Mucosa of descending colon (tissue), 3 donors: ENCODE measurements at regions not wholly inside any gene's neighbourhood (a gene's known extent, or its start where the extent isn't known, plus 50 kb on each side); places are given as distances from the start of the nearest gene placed in this dataset.

ENCODE experiments used
- ATAC-seq: fragments of 200-7000 bp; cut with Tn5 transposase; one replicate; pipeline ENCODE4 v1.9.1; 2020; ENCODE audit warnings: mild to moderate bottlenecking, moderate library complexity
- DNase-seq, 3 donors: peaks; one replicate each; pipeline ENCODE4 v3.0.0-alpha.2; 2020
- H3K36me3 ChIP-seq: fragments of 200-600 bp; one replicate; pipeline ENCODE4 v1.8.0; 2021; ENCODE audit warnings: low read depth, mild to moderate bottlenecking
- H3K4me1 ChIP-seq: fragments of 200-600 bp; one replicate; pipeline ENCODE4 v1.8.0; 2021; ENCODE audit warnings: low read depth, mild to moderate bottlenecking
- H3K4me3 ChIP-seq: fragments of 200-600 bp; one replicate; pipeline ENCODE4 v1.8.0; 2021; ENCODE audit warnings: mild to moderate bottlenecking
- H3K9me3 ChIP-seq: fragments of 200-600 bp; one replicate; pipeline ENCODE4 v1.8.0; 2021; ENCODE audit warnings: mild to moderate bottlenecking
- CTCF ChIP-seq: fragments of 200-600 bp; IDR thresholded peaks from one replicate; pipeline ENCODE4 v1.8.0; 2022; ENCODE audit warnings: antibody characterized with exemption, mild to moderate bottlenecking
- intact Hi-C, 2 donors: fragments of 100-400 bp; cut with DNase I in 1 of 2; cut with micrococcal nuclease in 1 of 2; formaldehyde crosslinking; loops; one replicate each; pipeline versions ENCODE4 v1.11.0 to v1.11.1; 2022; cut with DNase I, micrococcal nuclease
- donor health status: DM: no; HTN: no; CAD: no; lungs with moderate emphysema.
- donor health status: DM: no; HTN: no; CAD: no.
- donor health status: DM: no; HTN: yes; CAD: no.

GRCh38 chr12:107454109-107454830 lies 231.3 kb upstream of the PWP1 start:
- no peak overlapping the region for H3K4me3 ChIP-seq
- no peak for DNase-seq
- intact Hi-C loops, result no loop called here
- no peak for TF ChIP-seq CTCF
- ATAC-seq, result no peak
- H3K9me3 ChIP-seq, result no peaks in the 10 kb centered on the region
- H3K4me1 ChIP-seq, result no peaks in the 10 kb centered on the region
- no peaks in the 10 kb centered on the region for H3K36me3 ChIP-seq

- H3K9me3 ChIP-seq, result no peaks in the 10 kb centered on the region
- no peaks in the 10 kb centered on the region for H3K4me1 ChIP-seq
- DNase-seq (no peak), ATAC-seq (no peak)
- H3K36me3 ChIP-seq, result no peaks in the 10 kb centered on the region
- H3K4me3 ChIP-seq, result no peak overlapping the region
- TF ChIP-seq CTCF, result no peak
- intact Hi-C loops, result no loop called here
Observed at GRCh38 chr12:107457362-107457935, 228.2 kb upstream of the PWP1 start.

- H3K36me3 ChIP-seq, result no peaks in the 10 kb centered on the region
- no peak for TF ChIP-seq CTCF
- no peak for ATAC-seq
- DNase-seq, result no peak
- no peaks in the 10 kb centered on the region for H3K9me3 ChIP-seq
- H3K4me3 ChIP-seq, result no peak overlapping the region
- H3K4me1 ChIP-seq, result no peaks in the 10 kb centered on the region
- intact Hi-C loops, result no loop called here
Observed at GRCh38 chr12:107458163-107458562, 227.4 kb upstream of the PWP1 start.

- no peaks in the 10 kb centered on the region for H3K36me3 ChIP-seq
- DNase-seq (no peak), ATAC-seq (no peak)
- no peak for TF ChIP-seq CTCF
- intact Hi-C loops, result no loop called here
- no peak overlapping the region for H3K4me3 ChIP-seq
- no peaks in the 10 kb centered on the region for H3K9me3 ChIP-seq
- no peaks in the 10 kb centered on the region for H3K4me1 ChIP-seq
Observed at GRCh38 chr12:107458990-107459389, 226.6 kb upstream of the PWP1 start.

- intact Hi-C loops, result no loop called here
- no peaks in the 10 kb centered on the region for H3K9me3 ChIP-seq
- ATAC-seq (no peak), DNase-seq (no peak)
- H3K36me3 ChIP-seq, result no peaks in the 10 kb centered on the region
- TF ChIP-seq CTCF, result no peak
- no peak overlapping the region for H3K4me3 ChIP-seq
- no peaks in the 10 kb centered on the region for H3K4me1 ChIP-seq
Observed at GRCh38 chr12:107459641-107460040, 226.0 kb upstream of the PWP1 start.
